HEK293T (cell line): ENCODE measurements at regions not wholly inside any gene's neighbourhood (a gene's known extent, or its start where the extent isn't known, plus 50 kb on each side); places are given as distances from the start of the nearest gene placed in this dataset.
"Not testable (repeated sequence)": the region's sequence is repeated elsewhere in the genome, so short reads cannot be mapped to it uniquely, and the experiment has no call there.

ENCODE experiments used
- CTCF ChIA-PET: fragments of 350-600 bp; formaldehyde crosslinking; extraction: SDS; loops from one replicate; lab custom pipeline; 2021; ENCODE audit warnings: antibody characterized with exemption, inconsistent platforms; lab: Yijun Ruan, JAX
- POLR2A ChIA-PET: fragments of 350-600 bp; formaldehyde crosslinking; extraction: SDS; loops from one replicate; lab custom pipeline; 2020; ENCODE audit warnings: antibody characterized with exemption, inconsistent platforms; lab: Yijun Ruan, JAX
- DNase-seq: peaks from one replicate; pipeline ENCODE4 v3.0.0; 2012; ENCODE audit warnings: mixed read lengths; ENCODE audit errors: extremely low spot score
- ARNT ChIP-seq: fragments of 450-650 bp; IDR thresholded peaks from 2 replicates; pipeline ENCODE4 v1.6.1; 2017; ENCODE audit warnings: mild to moderate bottlenecking
- BHLHE40 ChIP-seq: fragments of 450-650 bp; IDR thresholded peaks from 2 replicates; pipeline ENCODE4 v1.6.1; 2016; ENCODE audit warnings: mild to moderate bottlenecking, moderate library complexity, borderline replicate concordance
- CTBP1 ChIP-seq: fragments of 450-650 bp; IDR thresholded peaks from 2 replicates; pipeline ENCODE4 v1.6.1; 2016; ENCODE audit warnings: borderline replicate concordance
- ELF4 ChIP-seq: fragments of 450-650 bp; IDR thresholded peaks from 2 replicates; pipeline ENCODE4 v1.6.1; 2017; ENCODE audit warnings: antibody characterized with exemption
- FOXA1 ChIP-seq: fragments of 450-650 bp; IDR thresholded peaks from 2 replicates; pipeline ENCODE4 v1.6.1; 2016; ENCODE audit warnings: mild to moderate bottlenecking
- FOXK2 ChIP-seq: fragments of 450-650 bp; IDR thresholded peaks from 2 replicates; pipeline ENCODE4 v1.6.1; 2016; ENCODE audit warnings: mild to moderate bottlenecking
- FOXM1 ChIP-seq: fragments of 450-650 bp; IDR thresholded peaks from 2 replicates; pipeline ENCODE4 v1.6.1; 2017; ENCODE audit warnings: mild to moderate bottlenecking, borderline replicate concordance
- HDGF ChIP-seq: fragments of 450-650 bp; IDR thresholded peaks from 2 replicates; pipeline ENCODE4 v1.6.1; 2017; ENCODE audit warnings: antibody characterized with exemption, borderline replicate concordance
- L3MBTL2 ChIP-seq: fragments of 450-650 bp; conservative IDR thresholded peaks from 2 replicates; pipeline ENCODE4 v1.6.1; 2016; ENCODE audit warnings: mild to moderate bottlenecking
- LEF1 ChIP-seq: fragments of 450-650 bp; IDR thresholded peaks from 2 replicates; pipeline ENCODE4 v1.6.1; 2017; ENCODE audit warnings: mild to moderate bottlenecking, borderline replicate concordance
- NFRKB ChIP-seq: fragments of 450-650 bp; IDR thresholded peaks from 2 replicates; pipeline ENCODE4 v1.6.1; 2016; ENCODE audit warnings: mild to moderate bottlenecking, moderate library complexity
- SP1 ChIP-seq: fragments of 450-650 bp; IDR thresholded peaks from 2 replicates; pipeline ENCODE4 v1.6.1; 2017
- SUZ12 ChIP-seq: fragments of 450-650 bp; IDR thresholded peaks from 2 replicates; pipeline ENCODE4 v1.6.1; 2016; ENCODE audit warnings: mild to moderate bottlenecking
- TARDBP ChIP-seq: fragments of 450-650 bp; IDR thresholded peaks from 2 replicates; pipeline ENCODE4 v1.6.1; 2016
- ZNF384 ChIP-seq: fragments of 450-650 bp; IDR thresholded peaks from 2 replicates; pipeline ENCODE4 v1.6.1; 2016
- TF ChIP-seq, protein P1 (sequence below): fragments of 450-650 bp; IDR thresholded peaks from 2 replicates; pipeline ENCODE4 v1.6.1; 2016

DNA sequence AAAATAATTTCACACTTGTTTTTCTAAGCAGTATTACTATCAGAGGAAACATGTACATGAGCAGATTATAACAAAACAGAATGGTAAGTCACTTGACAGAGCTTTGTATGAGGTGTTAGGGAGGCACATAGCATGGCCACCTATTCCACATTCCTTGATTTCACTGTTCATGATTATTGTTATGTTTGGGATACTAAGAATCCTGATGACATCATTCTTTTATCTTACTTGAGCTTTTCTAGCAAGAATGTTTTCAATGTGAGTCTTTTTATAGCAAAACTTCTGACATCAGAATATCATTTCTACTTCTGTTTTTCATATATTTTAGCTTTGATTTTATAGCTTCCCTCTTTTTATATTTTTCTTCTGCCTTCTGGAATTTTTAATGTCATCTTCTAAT is 208.2 kb downstream of the DMRTA1 start:
- TF ChIP-seq LEF1 (no peak), BHLHE40 (no peak), L3MBTL2 (no peak), FOXM1 (no peak), TARDBP (no peak), FOXK2 (no peak)
- TF ChIP-seq, protein P1, sequence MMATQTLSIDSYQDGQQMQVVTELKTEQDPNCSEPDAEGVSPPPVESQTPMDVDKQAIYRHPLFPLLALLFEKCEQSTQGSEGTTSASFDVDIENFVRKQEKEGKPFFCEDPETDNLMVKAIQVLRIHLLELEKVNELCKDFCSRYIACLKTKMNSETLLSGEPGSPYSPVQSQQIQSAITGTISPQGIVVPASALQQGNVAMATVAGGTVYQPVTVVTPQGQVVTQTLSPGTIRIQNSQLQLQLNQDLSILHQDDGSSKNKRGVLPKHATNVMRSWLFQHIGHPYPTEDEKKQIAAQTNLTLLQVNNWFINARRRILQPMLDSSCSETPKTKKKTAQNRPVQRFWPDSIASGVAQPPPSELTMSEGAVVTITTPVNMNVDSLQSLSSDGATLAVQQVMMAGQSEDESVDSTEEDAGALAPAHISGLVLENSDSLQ, result no peak
- ChIA-PET POLR2A (no interaction called here), CTCF (no interaction called here)
- DNase-seq, result no peak

DNA sequence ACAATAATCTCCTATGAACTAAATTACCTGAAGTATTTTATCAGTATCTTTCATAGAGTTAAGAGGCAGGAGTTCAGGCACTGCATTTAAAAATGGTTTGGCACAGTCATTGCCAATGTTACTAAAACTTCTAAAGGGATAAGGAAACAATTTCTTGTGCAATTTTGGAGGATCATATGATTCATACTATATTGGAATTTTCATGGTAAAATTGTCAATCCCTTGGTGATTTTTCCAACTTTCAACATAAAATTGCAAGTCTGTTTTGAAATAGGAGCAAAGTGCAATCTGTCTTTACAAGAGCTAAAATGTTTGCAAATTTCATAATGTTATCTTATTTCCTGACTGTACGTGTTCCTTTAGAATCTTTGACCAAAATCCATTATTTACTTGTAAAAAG is 211.1 kb downstream of the DMRTA1 start:
- ChIA-PET POLR2A (no interaction called here), CTCF (no interaction called here)
- no peak for DNase-seq
- TF ChIP-seq LEF1 (no peak), HDGF (no peak), FOXM1 (no peak), ARNT (no peak), SP1 (no peak), FOXK2 (no peak), CTBP1 (no peak), SUZ12 (no peak)
- TF ChIP-seq, protein P1, result no peak

DNA sequence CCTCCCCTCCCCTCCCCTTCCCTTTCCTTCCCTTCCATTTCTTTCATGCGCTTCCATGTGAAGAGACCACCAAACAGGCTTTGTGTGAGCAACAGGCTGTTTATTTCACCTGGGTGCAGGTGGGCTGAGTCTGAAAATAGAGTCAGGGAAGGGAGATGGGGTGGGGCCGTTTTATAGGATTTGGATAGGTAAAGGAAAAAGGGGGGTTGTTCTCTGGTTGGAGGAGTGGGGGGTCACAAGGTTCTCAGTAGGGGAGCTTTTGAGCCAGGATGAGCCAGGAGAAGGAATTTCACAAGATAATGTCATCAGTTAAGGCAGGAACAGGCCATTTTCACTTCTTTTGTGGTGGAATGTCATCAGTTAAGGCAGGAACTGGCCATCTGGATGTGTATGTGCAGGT is 211.9 kb downstream of the DMRTA1 start:
- DNase-seq, POLR2A ChIA-PET, CTCF ChIA-PET: not testable (repeated sequence)

DNA sequence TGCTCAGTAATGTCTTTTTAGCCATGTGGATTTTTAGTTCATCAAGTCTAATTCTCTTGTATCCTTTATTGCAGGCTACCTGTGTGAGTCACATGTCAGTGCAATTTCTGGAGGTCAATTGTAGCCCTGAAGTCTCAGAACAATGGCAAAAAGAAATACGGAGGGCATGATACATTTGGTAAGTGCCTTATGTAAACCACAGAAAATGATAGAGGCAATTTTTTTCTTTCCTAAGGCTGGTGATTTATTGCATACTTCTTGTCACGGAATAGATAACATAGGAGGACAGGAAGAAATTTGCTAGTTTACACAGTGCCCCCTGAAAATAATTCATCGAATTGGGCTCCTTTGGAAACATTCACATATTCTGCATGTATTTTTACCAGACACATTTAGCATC is 235.9 kb downstream of the DMRTA1 start:
- POLR2A ChIA-PET, result no interaction called here
- CTCF ChIA-PET, result no interaction called here
- TF ChIP-seq LEF1 (no peak), L3MBTL2 (no peak), ARNT (no peak), BHLHE40 (no peak), FOXM1 (no peak), ELF4 (no peak), NFRKB (no peak), FOXA1 (no peak), SP1 (no peak), FOXK2 (no peak), CTBP1 (no peak), SUZ12 (no peak), TARDBP (no peak), ZNF384 (no peak), HDGF (no peak)
- TF ChIP-seq, protein P1, result no peak
- DNase-seq, result no peak

DNA sequence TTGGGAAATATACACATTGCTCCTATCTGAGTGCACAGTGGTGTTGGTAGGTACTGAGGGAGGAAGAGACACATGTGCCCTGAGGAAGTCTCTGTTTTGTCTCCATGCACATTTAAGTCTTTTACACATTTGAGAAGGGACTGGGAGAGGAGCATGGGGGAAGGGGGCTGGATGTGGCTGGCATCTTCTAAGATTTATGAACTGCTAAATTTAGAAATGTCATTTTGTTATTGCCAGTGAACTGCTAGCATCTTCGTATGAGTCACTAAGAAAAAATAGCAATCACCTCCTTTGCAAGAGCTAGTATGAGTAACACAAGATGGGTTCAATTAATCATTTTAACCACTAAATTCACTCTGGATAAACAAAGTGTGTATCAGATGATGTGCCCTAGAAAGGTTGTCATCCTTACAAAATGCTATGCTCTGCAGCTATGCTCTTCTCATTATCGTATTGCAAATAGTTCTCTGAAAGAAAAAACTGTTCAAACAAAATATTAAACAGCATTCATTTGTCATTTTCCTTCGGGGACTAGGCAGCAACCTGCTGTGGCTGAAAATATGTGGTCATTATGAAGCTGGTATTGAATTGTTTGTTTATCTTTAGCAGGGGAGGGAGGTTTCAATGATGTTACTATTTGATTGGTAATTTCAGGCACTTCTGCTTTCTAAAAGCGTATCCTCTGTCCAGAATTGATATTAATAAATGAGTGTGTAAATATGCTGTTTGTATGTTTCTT is 236.5 kb downstream of the DMRTA1 start:
- ChIA-PET POLR2A (no interaction called here), CTCF (no interaction called here)
- DNase-seq, result no peak
- no peak for TF ChIP-seq CTBP1
- TF ChIP-seq, protein P1, result no peak
- TF ChIP-seq LEF1, result no peak
- TF ChIP-seq ELF4, result no peak
- TF ChIP-seq ZNF384, result no peak
- TF ChIP-seq FOXM1, result no peak
- TF ChIP-seq FOXA1, result no peak
- no peak for TF ChIP-seq NFRKB
- TF ChIP-seq BHLHE40, result no peak
- TF ChIP-seq ARNT, result no peak
- TF ChIP-seq SUZ12, result no peak

DNA sequence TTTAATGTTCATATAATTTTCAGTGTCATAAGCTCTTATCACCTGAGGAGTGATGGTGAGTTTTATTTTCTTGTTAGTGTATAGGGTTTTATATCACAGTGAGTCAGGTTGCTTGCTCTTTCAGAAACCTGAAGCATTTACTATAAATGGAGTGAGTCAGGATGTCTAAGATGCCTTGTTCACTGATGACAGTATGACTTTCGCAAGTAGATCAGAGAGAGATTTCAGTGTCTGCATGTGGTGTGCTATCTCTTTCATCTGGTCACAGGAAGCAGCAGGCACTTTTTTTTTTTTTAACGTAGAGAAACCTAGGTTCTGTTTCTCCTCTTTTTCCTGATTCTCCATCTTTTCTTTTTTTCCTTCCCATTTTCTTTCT is 237.1 kb downstream of the DMRTA1 start:
- no peak for DNase-seq
- POLR2A ChIA-PET, result no interaction called here
- TF ChIP-seq FOXK2, result no peak
- TF ChIP-seq LEF1, result no peak
- TF ChIP-seq, protein P1, result no peak
- TF ChIP-seq L3MBTL2, result no peak
- TF ChIP-seq SP1, result no peak
- no peak for TF ChIP-seq TARDBP
- no peak for TF ChIP-seq HDGF
- no peak for TF ChIP-seq ELF4
- TF ChIP-seq FOXA1, result no peak
- CTCF ChIA-PET, result no interaction called here
